AG04450 (cell line): ENCODE measurements at regions not wholly inside any gene's neighbourhood (a gene's known extent, or its start where the extent isn't known, plus 50 kb on each side); places are given as distances from the start of the nearest gene placed in this dataset.

Experiments used
- CTCF ChIA-PET: fragments of 300-600, 350-600 bp; formaldehyde crosslinking; extraction: SDS; loops from one replicate; lab custom pipeline; 2022; ENCODE audit warnings: antibody characterized with exemption, inconsistent platforms; lab: Charles Lee
- POLR2A ChIA-PET: fragments of 350-600 bp; formaldehyde crosslinking; extraction: SDS; loops from one replicate; lab custom pipeline; 2021; ENCODE audit warnings: antibody characterized with exemption, inconsistent platforms; lab: Yijun Ruan, JAX
- DNase-seq: peaks from one replicate; pipeline ENCODE4 v3.0.0-alpha.2; 2011; ENCODE audit warnings: low read depth, low spot score
- H3K27ac ChIP-seq: one replicate; pipeline ENCODE4 v1.5.1; 2012; ENCODE audit warnings: low read depth, low read length, control low read depth
- H3K27me3 ChIP-seq: one replicate; pipeline ENCODE4 v1.6.0; 2012; ENCODE audit warnings: low read length; ENCODE audit not compliant: control insufficient read depth, insufficient read depth
- H3K4me3 ChIP-seq: 2 replicates; pipeline ENCODE4 v1.5.1; 2011; ENCODE audit warnings: mild to moderate bottlenecking, low read depth, low read length, control low read depth
- H3K9me3 ChIP-seq: 2 replicates; pipeline ENCODE4 v1.5.1; 2012; ENCODE audit warnings: low read length; ENCODE audit not compliant: control insufficient read depth, insufficient read depth
- CTCF ChIP-seq: IDR thresholded peaks from 2 replicates; pipeline ENCODE4 v1.5.1; 2011; ENCODE audit warnings: low read depth, low read length, control low read depth, inconsistent platforms

GRCh38 chr2:146852661-146853060 is 992.2 kb upstream of the ACVR2A start:
- ChIA-PET CTCF (no interaction called here), POLR2A (no interaction called here)
- Histone ChIP-seq H3K27ac (no peak overlapping the region), H3K27me3 (no peaks in the 10 kb centered on the region), H3K9me3 (no peaks in the 10 kb centered on the region), H3K4me3 (no peak overlapping the region)
- no peak for DNase-seq
- TF ChIP-seq CTCF = no peak

GRCh38 chr2:146850746-146851145 is 994.1 kb upstream of the ACVR2A start:
- no peak for TF ChIP-seq CTCF
- Histone ChIP-seq H3K9me3 (no peaks in the 10 kb centered on the region), H3K4me3 (no peak overlapping the region), H3K27ac (no peak overlapping the region), H3K27me3 (no peaks in the 10 kb centered on the region)
- DNase-seq = no peak
- ChIA-PET CTCF (no interaction called here), POLR2A (no interaction called here)

- ChIA-PET POLR2A (no interaction called here), CTCF (no interaction called here)
- no peak for TF ChIP-seq CTCF
- H3K27ac ChIP-seq = no peak overlapping the region
- no peak overlapping the region for H3K4me3 ChIP-seq
- H3K27me3 ChIP-seq = no peaks in the 10 kb centered on the region
- no peaks in the 10 kb centered on the region for H3K9me3 ChIP-seq
- DNase-seq = no peak
These were observed 997.0 kb upstream of the ACVR2A start for GRCh38 chr2:146847846-146848245.

GRCh38 chr2:146844226-146844990 is 1000.4 kb upstream of the ACVR2A start:
- Histone ChIP-seq H3K4me3 (no peak overlapping the region), H3K27ac (no peak overlapping the region), H3K9me3 (no peaks in the 10 kb centered on the region), H3K27me3 (no peaks in the 10 kb centered on the region)
- CTCF ChIA-PET = no interaction called here
- no peak for TF ChIP-seq CTCF
- POLR2A ChIA-PET = no interaction called here
- no peak for DNase-seq

GRCh38 chr2:146837857-146838256 is 1007.0 kb upstream of the ACVR2A start:
- no peaks in the 10 kb centered on the region for H3K9me3 ChIP-seq
- ChIA-PET CTCF (no interaction called here), POLR2A (no interaction called here)
- H3K27me3 ChIP-seq = no peaks in the 10 kb centered on the region
- H3K4me3 ChIP-seq = no peak overlapping the region
- no peak for TF ChIP-seq CTCF
- no peak for DNase-seq
- no peak overlapping the region for H3K27ac ChIP-seq
